GM18873 (cell line): ENCODE measurements at regions not wholly inside any gene's neighbourhood (a gene's known extent, or its start where the extent isn't known, plus 50 kb on each side); places are given as distances from the start of the nearest gene placed in this dataset.
"Not testable (repeated sequence)": the region's sequence is repeated elsewhere in the genome, so short reads cannot be mapped to it uniquely, and the experiment has no call there.

Experiments
- ATAC-seq: cut with Tn5 transposase; IDR thresholded peaks from one replicate; pipeline ENCODE4 v1.9.1; 2021; ENCODE audit warnings: mild to moderate bottlenecking, moderate library complexity, moderate number of reproducible peaks; ENCODE audit not compliant: unreplicated experiment, low FRiP score

DNA sequence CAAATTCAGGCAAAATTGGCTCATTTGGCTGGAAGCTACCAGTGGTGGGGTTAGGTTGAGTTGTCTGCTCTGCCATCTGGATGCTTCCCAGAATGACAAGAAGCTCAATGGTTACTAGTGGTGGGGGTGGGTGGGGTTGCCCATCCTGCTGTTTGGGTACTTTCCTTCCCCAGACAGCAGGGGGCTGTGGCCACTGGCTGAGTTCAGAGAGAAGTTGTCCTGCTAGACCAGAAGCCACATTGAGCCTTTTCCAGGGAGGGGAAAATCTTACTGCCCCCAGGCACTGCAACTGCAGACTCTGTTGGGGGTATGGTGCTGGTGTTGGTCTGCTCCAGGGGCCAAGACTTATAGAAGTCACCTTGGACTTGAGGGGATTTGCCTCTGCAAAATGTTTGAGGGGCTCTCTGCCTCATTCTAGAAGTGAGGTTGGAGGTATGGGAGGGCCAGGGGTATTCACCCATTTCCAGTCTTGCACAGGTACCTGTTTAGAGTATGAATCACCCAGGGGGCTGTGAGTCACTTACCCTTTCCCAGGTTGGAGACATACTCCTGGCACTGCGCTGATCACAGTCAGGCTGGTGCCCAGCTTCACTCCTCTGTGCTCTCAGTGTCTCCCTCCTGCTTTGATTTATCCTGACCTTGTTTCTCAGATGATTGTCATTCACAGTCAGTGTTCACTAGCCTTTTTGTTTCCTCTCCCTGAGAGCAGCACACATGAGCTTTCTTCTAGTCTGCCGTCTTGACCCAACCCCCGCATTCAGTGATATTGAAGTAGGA, 89.1 kb upstream of the NEGR1 start:
- ATAC-seq, result no peak

DNA sequence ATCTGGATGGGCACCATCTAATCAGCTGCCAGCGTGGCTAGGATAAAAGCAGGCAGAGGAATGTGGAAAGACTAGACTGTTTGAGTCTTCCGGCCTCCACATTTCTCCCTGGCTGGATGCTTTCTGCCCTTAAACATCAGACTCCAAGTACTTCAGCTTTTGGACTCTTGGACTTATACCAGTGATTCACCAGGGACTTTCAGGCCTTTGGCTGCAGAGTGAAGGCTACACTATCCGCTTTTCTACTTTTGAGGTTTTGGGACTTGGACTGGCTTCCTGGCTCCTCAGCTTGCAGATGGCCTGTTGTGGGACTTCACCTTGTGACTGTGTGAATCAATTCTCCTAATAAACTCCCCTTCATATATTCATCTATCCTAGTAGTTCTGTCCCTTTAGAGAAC, 88.5 kb upstream of the NEGR1 start:
- not testable (repeated sequence) for ATAC-seq

- ATAC-seq, result no peak
Observed at GRCh38 chr1:72369069-72369757, 86.9 kb upstream of the NEGR1 start.

GRCh38 chr1:72366466-72366865, 84.1 kb upstream of the NEGR1 start:
- ATAC-seq, result no peak

DNA sequence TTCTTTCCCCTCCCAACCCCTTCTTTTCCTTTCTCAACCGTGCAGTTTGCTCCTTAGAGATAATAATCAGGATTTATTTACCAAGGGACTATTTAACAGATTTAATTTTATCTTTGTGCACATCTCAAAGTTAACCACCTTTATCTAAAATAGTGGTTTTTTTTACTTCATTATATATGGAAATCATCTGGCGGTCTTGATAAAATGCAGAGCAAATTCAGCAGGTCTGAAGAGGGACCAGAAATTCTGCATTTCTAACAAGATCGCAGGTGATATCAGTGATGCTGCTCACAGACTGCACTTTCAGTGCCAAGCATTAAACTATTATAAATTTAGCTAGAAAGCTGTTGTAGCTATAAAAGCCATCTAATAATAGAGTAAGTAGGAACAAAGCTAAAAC, 83.4 kb upstream of the NEGR1 start:
- no peak for ATAC-seq

- no peak for ATAC-seq
Observed at GRCh38 chr1:72362538-72362937, 80.2 kb upstream of the NEGR1 start.

DNA sequence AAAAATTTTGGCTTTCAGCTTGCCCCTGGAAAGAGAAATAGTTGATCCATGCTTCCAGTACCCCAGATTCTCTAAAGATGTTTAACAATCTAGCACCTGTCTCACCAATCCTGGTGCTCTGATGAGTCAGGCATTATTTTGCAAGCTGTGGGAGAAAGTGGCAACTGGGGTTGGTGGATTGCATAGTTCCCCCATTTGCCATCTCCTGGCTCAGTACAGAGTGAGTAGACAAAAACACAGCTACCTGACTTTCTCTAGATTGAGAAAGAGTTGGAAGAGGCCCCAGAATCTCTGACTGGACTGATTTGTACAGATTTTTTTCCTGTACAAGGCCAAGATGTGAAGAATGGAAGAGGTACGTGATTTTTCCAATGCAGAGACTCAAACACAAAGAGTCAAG, 75.1 kb upstream of the NEGR1 start:
- ATAC-seq, result no peak

DNA sequence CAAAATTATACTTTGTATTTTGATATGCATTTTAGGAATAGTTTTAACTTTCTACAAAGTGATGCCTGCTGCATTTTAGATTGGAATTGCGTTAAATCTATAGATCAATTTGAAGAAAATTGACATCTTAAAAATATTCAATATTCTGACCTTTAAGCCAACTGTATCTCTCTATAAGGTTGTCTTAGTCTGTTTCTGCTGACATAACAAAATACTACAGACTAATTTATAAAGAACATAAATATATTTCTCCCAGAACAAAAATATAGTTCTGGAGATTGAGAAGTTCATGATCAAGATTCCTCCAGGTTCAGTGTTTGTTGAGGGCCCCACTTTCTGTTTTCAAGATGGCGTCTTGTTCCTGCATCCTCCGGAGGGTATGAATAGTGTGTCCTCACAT, 73.6 kb upstream of the NEGR1 start:
- no peak for ATAC-seq

GRCh38 chr1:72341661-72342060, 59.3 kb upstream of the NEGR1 start:
- no peak for ATAC-seq

DNA sequence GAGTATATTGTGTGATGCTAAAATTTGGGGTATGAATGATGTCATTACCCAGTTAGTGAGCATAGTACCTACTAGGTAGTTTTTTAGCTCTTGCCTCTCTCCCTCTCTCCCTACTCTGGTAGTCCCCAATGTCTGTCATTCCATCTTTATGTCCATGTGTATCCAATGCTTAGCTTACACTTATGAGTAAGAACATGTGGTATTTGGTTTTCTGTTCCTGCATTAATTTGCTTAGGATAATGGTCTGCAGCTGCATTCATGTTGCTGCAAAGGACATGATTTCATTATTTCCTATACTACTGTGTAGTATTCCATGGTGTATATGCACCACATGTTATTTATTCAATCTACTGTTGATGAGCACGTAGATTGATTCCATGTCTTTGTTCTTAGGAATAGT, 54.4 kb upstream of the NEGR1 start:
- ATAC-seq, result no peak
